ENCODE measurements at regions not wholly inside any gene's neighbourhood (a gene's known extent, or its start where the extent isn't known, plus 50 kb on each side); places are given as distances from the start of the nearest gene placed in this dataset.

DNA sequence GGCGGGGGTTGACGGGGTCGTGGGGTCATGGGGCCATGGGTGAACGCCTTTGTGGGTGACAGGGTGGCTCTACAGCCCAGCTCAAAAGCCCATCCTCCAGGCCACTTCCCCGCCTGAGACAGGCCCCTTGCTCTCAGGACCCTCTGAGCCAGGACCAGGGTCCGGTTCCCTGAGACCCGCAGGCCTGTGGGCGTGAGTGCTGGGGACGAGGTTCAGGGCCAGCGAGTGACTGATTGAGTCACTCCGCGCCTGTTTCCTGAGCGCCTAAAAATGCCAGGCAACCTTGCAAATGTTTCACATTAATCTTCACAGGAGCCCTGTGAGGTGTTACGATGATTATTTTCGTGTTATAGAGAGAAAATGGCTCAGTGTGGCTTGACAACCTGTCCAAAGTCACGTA lies 97.8 kb downstream of the ZNF674 start:
- DNase-seq (ENCODE audit: low spot score), result no peak

DNA sequence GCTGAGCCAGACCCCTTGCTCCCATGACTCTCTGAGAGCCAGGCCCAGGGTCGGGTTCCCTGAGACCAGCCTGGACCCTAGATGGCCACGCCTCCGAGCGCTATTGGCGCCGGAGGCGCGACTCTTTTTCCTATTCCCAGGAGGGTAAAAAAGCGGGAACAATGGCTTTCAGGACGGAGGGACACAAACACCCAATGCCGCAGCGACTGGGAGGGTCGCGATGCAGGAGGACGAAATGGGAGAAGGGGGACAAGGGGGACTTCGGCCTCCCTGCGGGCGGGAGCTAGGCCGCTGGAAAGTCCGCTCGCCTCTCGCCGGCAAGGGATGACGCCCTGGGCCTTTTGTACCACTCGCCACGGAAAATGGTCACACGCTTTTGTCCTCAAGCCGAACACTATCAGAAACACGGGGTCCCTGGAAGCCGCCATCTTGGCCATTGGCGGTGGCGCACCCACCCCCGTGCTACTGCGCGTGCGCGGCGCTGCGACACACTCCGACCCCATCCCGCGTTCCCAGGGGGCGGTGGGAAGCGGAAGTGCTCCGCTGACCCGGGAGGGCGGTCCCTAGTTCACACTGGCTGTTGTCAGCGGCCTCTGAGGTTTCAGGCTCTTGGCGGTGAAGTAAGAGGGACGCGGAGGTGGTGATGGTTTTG lies 98.4 kb downstream of the ZNF674 start:
- DNase-seq (ENCODE audit: low spot score), result peak; percentile 95

DNA sequence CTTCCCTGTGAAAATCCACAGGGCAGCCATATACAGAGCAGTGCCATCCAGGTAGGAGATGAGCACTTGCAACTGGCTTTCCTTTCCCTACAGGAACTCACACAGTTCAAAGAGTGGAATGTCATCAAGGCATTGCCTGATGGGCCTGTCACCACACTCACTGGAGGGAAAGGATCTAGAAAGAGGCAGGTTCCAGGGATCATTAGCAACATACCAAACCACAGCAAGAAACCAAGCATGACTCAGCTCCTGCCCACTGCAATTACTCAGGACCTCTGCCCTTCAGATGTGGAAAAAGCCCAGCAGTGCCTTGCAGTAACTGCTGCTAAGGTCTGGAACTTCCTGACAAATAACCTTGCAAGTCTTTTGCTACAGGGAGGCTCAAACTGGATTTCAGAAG lies 101.2 kb downstream of the ZNF674 start:
- DNase-seq (ENCODE audit: low spot score), result peak; percentile 59

DNA sequence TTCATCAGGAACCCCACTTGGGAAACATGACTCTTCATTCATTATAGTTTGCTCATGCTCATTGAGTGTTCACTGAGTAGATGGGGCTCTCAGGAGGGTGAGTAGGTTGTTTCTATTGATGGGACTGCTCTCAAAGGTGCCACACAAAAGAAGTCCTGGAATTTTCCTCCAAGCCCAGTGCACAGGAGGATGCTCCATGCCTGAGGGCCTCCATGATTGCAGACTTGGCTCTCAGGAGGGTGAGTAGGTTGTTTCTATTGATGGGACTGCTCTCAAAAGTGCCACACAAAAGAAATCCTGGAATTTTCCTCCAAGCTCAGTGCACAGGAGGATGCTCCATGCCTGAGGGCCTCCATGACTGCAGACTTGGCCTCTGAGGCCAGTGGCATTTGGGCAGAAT lies 108.5 kb downstream of the ZNF674 start:
- DNase-seq (ENCODE audit: low spot score), result no peak

DNA sequence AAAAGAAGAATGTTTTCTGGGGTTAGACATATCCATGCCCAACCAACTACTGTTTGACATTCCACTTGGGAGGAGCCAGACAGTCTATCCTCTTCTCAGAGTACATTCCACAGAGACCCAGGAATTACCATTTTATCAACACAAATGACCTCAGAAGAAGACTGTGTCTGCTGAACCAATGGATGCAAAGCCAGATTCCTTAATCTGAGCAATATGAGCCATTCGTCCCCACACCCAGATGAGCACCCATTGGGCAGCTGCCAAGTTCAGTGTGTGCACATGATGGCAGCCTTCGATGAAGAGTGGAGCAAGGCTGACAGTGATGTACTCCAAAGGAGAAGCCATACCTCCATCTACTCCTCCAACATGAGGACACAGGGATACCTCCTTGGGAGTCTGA lies 111.3 kb downstream of the ZNF674 start:
- DNase-seq (ENCODE audit: low spot score), result peak; percentile 5

DNA sequence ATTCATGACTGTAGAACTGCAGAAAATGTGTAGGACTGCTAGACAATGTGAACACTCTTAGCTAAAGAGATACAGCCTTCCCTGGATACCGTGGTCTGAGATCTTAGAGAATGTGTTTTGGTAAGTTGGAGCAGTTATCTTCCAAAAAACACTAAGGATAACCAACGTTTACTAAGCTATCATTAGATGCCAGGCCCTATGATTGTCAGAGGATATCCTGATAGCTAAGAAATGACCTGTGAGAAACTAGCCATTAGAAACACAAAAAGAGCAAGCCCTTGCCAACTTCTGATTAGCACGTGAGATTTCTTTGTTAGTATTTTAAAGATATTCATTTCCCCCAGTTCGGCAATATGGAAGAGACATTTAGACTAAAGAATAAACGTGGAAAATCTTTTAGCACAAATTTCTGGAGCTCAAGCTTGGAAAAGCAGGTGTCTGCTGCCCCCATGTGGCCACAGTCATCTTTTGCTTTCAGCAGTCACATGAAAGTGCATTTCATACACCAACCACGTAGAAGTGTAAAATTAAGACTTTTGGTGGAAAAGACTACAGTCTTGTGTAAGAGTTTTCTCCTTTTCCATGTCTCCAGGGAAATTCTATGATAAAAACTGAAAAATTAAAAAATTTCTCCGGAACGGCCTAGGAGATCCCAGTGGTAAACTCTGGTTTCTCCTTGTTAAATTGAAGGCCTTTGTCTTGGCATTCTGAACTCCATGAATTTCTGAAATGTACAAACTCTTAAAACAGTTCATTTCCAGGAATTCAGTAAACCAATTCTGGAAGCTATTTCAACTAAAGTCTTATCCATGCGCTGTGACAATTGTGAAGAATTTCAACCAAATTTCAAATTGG lies 136.4 kb downstream of the ZNF674 start:
- peak; percentile 44 for DNase-seq (ENCODE audit: low spot score)

DNA sequence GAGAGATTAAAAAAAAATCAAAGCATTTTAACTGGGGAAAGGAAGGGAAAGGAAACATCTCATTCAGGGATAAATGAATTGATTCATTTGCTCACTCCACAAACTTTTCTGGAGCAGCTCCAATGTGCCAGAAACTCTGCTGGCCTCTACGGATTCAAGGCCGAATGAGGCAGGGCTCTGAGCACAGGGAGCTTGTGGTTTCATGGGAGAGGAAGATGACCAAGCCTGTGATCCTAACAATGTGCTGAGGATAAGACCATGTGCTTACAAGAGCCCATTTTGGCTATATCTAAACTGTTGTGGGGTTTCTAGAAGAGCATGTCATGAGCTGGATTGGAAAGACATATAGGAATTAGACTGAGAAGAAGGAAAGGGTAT lies 137.5 kb downstream of the ZNF674 start:
- DNase-seq (ENCODE audit: low spot score), result peak; percentile 3

DNA sequence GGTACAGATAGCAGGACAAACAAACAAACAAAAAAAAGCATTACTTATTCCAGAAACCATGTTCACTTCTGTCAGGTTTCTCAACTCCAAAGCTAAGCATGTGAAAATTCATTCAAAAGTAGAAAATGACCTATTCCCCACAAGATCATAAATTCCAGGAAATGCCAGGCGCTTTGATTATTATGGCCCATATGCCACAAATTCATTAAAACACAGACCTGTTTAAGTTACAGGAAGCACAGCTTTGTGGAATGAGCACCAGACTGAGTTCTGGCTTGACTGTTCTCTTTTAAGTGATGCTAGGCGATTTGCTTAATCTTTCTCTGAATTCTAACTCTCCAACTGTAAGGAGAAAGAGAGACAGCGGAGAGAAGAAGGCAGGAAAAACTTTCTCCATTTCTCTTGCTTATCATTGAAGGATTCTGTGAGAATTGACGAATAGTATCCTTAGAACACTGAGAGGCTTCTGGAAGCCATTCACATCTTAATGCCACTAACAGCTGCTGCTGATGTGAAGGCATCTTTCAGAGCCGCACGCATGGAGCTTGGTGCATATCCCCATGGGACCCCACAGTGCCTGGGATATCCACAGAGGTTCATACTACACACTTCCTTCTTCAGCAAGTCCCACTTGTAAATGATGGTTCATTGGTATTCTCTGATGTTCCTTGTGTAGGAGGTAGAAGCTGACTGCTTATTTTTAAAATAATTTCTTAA lies 138.0 kb downstream of the ZNF674 start:
- DNase-seq (ENCODE audit: low spot score), result no peak

DNA sequence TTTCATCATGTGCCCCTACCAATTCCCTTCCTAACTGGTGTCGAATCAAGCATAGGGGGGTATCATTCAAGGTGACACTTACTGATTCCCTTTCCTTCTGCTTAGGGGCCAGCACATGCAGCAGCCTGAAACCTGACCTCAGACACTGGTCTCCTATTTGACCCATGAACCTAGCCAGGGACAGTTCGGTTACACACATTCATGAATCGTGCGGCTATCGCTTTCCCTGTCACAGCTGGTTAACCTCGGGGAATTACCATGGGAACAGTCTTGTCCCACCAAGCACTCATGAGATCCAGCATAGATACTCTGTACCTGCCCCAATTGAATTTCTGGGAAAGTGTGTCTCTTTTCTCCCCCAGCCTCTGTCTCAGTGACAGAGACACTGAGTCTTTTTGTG lies 140.4 kb downstream of the ZNF674 start:
- no peak for DNase-seq (ENCODE audit: low spot score)

DNA sequence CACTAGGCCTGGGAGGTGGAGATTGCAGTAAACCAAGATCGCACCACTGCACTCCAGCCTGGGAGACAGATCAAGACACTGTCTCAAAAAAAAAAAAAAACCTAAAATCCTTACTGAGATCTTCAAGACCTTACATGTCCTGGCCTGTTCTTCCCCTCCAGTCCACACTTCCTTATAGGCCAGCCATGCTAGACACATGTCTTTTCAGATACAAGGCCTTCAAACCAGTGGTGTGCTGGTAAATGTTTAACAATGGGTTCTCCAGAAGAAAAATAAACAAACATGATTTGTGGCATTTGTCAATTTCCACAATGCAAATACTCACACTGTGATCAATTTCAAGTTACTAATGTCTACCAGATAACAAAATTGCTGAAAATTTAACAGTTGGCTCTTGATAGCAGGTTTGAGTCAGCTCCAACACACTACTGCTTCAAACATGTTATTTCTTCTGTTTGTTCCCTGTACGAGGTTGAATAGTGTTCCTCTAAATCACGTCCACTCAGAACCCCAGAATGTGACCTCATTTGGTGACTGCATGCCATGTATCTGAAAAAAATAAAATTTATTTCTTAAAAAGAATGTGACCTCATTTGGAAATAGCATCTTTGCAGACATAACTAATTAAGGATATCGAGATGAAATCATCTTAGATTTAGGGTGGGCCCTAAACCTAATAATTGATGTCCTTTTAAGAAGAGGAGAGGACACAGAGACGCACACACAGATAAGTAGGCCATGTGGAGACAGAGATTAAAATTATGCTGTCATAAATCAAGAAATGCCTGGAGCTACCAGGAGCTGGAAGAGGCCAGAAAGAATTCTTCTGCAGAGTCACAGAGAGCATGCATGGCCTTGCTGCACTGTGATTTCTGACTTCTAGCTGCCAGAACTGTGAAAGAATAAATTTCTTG lies 144.4 kb downstream of the ZNF674 start:
- no peak for DNase-seq (ENCODE audit: low spot score)

DNA sequence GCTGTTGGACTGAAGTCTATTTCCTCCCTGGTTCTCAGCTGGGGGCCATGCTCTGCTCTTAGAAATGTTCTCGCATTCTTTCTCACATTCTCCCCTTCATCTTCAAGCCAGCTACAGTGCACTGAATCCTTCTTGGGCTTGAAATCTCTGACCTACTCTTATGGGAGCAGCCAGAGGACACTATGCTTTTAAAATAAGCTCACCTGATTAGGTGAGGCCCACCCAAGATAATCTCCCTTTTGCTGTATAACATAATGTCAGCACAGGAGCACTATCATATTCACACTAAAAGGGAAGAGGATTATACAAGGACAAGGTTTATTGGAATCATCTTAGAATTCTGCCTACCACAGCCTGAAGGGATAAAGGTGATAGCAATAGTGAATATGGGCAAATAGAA lies 146.3 kb downstream of the ZNF674 start:
- DNase-seq (ENCODE audit: low spot score), result no peak

DNA sequence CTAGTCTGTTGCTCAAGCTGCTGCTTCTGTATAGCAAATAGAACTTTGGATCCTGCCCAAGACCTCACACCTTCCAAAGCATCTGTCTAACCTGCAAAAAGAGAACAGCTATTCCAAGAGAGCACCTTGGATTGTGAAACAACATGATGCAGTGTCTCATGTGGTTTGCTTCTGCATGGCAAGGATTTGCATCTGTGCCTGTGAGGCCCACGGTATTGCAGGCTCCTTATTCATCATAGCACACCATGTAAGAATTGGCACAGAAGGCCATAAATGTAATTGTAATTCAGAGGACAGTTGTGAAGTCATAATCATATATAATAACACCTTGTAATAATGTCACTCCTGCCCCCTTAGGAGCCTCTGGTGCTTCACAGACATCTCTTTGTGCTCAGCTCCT lies 147.1 kb downstream of the ZNF674 start:
- DNase-seq (ENCODE audit: low spot score), result no peak

DNA sequence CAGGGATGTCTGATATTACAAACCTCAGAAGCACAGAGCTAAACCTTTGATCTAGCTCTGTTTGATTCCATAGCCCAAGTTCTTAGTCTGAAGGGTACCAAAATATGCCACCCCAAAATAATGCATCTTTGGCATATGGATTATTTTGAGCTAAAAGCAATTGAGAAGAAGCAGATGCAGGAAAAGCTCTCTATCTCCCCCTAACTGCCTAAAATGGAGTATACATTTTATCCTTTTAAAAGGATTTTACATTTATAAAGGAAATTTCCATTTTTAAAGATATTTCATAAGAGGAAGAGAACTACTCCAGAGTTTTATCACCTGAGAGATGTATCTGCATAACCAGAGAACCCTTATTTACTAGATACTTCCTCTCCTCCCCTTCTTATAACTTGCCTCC lies 158.7 kb downstream of the ZNF674 start:
- DNase-seq (ENCODE audit: low spot score), result no peak

DNA sequence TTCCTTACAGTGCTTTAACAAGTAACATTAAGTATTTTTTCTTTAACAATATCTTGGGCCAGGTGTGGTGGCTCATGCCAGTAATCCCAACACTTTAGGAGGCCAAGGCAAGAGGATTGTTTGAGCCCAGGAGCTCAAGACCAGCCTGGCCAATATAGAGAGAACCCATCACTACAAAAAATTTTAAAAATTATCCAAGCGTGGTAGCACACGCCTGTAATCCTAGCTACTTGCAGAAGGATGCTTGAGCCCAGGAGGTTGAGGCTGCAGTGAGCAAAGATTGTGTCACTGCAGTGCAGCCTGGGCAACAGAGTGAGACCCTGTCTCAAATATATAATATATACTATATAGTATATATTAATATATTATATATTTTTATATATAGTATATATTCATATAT lies 162.2 kb downstream of the ZNF674 start:
- no peak for DNase-seq (ENCODE audit: low spot score)

DNA sequence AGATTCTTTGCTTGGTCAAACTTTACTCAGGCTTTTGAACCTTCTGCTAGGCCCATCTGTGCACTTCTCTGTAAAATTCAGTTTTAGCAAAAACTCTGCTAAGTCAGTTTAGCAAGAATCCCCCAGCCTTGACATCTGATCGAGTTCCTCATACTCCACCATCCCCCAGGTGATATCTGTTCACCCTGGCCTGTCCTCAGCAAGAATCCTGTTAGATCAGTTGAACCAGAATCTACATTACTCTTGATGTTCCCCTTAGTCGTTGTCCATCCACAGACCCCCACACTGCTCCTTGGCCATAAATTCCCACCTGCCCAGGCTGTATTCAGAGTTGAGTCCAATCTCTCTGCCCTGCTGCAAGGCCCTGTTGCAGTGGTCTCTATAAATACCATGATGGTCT lies 162.6 kb downstream of the ZNF674 start:
- DNase-seq (ENCODE audit: low spot score), result no peak

DNA sequence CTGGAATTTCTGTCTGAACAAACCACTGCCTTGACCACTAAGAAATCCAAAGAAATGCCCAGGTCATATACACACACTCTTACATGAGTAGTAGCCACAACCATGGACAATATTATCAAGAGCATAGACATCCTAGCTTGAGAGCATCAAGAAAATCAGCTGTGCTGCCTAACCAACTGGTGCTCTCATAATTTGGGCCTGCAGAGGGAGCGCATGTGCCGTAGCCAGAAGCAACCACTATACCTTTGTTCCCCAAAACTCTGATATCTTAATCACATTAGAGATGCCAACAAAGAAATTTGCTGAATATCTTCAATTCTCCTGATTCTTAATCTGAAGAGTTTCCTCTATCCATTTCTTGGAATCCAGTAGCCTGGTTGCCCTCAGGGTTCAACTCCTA lies 163.6 kb downstream of the ZNF674 start:
- DNase-seq (ENCODE audit: low spot score), result no peak

DNA sequence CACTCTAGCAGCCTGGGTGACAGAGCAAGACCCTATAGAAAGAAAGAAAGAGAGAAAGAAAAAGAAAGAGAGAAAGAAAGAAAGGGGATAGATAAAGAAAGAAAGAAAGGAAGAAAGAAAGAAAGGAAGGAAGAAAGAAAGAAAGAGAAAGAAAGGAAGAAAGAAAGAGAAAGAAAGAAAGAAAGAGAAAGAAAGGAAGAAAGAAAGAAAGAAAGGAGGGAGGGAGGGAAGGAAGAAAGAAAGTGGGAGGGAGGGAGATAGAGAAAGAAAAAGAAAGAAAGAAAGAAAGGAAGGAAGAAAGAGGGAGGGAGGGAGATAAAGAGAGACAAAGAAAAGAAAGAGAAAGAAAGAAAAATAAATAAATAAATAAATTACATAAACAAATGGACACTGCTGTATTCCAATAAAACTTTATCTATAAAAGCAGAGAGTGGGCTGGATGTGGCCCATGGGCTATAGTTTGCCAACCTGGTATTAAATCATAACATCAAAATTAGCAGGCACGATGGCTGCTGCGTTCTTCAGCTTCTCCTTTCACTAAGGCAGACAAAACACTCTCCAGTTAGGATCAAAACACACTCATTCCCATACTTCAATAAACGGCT lies 165.0 kb downstream of the ZNF674 start:
- no peak for DNase-seq (ENCODE audit: low spot score)

DNA sequence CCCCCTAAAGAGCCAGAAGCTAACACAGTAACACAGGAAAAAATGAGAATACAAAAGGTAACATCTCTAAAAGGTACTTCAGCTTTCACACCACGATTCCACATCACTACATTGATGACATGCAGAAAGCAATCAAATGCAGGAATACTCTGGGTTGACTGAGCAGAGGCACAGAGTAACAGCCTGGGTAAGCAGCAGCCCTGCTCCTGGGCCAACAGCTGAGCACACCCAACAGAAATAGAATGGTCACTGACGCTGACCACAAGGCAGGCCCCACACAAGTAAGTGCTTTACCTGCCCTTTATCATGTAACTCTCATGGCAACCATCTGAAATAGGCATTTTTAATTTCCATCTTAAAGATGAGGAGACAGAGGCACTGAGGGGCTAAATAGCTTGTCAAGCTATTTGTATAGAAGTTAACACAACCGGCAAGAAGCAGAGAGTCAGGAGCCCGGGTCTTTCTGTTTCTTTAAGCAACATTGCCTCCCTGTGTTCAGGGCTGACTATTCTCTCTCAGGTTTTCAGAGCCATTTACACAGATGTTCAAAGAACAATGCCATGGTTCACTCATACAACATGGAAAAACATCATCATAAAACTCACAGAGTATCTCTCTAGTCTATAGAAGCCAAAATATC lies 168.9 kb downstream of the ZNF674 start:
- DNase-seq (ENCODE audit: low spot score), result peak; percentile 51

DNA sequence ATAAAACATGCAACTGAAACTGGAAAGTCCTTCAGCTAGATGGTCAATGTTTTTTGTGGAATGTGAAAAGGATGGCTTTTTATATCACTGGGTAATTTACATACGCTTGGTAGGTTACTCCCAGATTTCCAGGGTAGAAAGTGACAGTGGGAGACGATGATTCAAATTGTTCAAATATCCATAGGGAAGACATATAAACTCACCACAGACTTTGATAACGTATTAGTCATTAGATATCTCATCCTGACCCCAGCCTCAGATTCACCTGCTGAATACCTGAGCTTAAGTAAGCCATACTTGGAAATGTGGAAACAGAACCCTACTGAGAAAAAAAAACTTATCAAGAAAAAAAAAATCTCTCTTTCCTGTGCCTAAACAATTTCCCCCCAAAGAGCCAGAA lies 169.4 kb downstream of the ZNF674 start:
- no peak for DNase-seq (ENCODE audit: low spot score)

DNA sequence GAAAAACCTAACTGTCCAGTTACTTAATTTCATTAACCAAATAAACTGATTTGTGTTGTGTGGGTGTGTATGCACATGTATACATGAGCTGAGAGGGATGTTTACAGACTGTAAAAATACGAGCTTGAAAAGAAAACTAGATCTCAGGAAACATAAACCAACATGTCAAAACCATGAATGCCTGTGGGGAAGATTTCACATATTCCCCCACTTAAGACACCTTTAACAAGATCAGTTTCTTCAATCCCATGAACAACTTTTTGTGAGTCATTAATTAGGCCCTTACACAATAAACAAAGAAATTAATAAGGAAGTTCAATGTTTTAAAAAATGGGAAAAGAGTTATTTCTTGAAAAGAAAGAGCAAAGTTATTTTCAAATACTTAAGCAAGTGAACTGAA lies 170.8 kb downstream of the ZNF674 start:
- DNase-seq (ENCODE audit: low spot score), result no peak

DNA sequence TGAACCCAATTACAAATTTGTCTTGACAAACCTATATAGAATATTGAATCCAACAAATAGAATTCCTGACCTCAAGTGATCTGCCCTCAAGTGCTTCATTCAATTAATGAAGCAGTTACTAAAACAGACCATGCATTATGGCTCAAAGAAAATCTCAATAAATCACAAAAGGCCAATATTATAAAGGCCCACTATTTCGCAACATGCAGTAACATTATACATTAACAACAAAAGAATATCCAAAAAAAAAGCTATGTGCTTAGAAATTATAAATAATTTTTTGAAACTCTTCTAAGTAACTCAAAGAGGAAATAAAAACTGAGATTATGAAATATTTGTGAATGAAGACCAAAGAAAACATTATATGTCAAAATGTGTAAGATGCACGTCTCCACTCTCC lies 177.7 kb downstream of the ZNF674 start:
- no peak for DNase-seq (ENCODE audit: low spot score)
